GM10266 (cell line): ENCODE measurements at regions not wholly inside any gene's neighbourhood (a gene's known extent, or its start where the extent isn't known, plus 50 kb on each side); places are given as distances from the start of the nearest gene placed in this dataset.

Experiments used
- DNase-seq: peaks from one replicate; pipeline ENCODE4 v3.0.0; 2012; ENCODE audit errors: extremely low spot score
- CTCF ChIP-seq: IDR thresholded peaks from 2 replicates; pipeline ENCODE4 v1.5.1; 2012; ENCODE audit warnings: mild to moderate bottlenecking, low read depth; ENCODE audit not compliant: control insufficient read depth, insufficient read depth; ENCODE audit errors: missing control alignments

GRCh38 chr19:31952693-31953092 is 392.7 kb upstream of the ZNF507 start:
- DNase-seq: no peak

GRCh38 chr19:31955061-31955460 is 390.3 kb upstream of the ZNF507 start:
- no peak for TF ChIP-seq CTCF
- no peak for DNase-seq

More at GRCh38 chr19:31952693-31953092, 392.7 kb upstream of the ZNF507 start:
- no peak for TF ChIP-seq CTCF

DNA sequence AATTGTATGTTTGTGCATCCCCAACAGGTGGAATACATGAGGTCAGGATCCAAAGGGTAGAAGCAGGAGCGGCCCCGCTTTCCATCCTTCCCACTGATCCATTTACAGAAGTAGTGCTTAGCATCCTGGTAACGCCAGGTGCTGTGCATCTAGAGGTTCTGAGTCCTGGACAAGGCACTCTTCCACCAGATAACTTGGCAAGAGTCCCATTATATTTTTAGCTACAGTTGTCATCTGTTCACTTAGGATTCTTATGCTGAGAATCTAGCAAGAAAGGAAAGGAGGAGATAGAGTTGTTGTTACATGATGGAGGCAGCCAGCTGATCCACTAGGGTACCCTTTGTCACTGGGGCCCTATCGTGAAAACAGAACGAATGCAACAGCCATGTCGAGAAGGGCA is 389.5 kb upstream of the ZNF507 start:
- no peak for DNase-seq
- TF ChIP-seq CTCF: no peak

DNA sequence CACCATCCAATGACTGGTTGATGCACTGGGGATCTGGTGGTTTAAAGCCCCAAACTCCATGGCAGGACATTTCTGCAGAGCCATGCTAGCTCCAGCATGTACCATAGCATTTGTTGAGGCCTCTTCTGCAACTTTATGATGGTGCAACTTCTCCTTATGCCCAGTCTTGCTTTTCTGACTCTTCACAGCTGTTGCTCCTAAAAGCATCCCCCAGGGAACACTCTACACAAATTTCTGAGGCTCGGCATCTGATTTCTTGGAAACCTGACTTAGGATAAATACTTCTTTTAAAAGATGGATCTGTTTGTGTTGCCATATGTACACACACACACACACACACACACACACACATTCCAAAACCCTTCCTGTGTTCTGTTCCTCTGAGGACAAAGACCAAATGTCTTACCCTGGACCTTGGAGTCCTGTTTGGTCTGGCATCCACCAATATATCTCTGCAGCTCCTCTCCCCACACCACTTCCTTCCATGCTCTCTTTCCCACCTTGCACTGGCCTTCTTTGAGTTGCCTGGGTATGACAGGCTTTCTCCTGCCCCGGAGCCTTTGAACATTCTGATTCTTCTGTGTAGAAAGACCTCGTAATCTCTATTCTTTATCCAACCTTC is 388.5 kb upstream of the ZNF507 start:
- DNase-seq: no peak
- TF ChIP-seq CTCF: no peak

DNA sequence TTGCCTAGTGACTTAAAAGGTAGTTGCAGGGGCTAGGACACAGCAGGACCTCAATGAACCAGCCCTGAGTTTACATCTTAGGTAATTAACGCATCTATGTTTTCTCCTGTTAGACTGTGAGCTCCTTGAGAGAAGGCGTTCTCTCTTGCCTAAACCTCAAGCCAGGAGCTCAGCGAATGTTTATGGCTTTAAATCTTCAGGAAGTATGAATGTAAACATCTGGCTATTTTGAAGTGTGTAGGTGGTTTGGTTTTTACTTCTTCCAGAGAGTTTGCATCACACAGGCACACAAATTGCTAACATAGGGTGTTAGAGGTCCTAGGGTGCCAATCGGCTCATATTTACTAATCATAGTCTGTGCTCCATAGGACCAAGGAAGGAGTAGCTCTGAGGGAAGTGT is 387.7 kb upstream of the ZNF507 start:
- no peak for TF ChIP-seq CTCF
- DNase-seq: no peak

- no peak for DNase-seq
- TF ChIP-seq CTCF: no peak
Observed at GRCh38 chr19:31959527-31960018, 385.8 kb upstream of the ZNF507 start.

- DNase-seq: no peak
- no peak for TF ChIP-seq CTCF
Observed at GRCh38 chr19:31960474-31960873, 384.9 kb upstream of the ZNF507 start.
